ENCODE measurements at regions not wholly inside any gene's neighbourhood (a gene's known extent, or its start where the extent isn't known, plus 50 kb on each side); places are given as distances from the start of the nearest gene placed in this dataset.
"Not testable (repeated sequence)": the region's sequence is repeated elsewhere in the genome, so short reads cannot be mapped to it uniquely, and the experiment has no call there.

DNA sequence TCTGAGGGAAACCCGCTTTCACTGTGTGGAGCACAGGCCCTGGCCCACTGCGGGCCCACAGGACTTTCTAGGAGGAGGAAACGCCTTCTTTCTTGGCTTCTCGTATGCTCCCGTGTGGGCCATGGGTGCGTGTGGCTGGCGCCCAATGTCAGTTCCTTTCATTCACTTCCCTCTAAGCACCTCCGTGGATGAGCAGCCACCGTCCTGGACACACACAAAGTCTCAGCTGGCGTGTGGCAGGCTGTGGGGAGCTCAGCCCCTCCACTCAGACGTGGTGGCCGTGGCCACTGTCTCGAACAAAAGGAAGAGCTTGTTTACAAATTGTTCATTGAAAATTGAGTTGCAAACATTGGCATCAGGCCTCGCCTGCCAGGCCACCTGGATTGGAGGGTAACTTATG lies 240.0 kb upstream of the SGCG start:
- H3K23me2 ChIP-seq (ENCODE audit: low read depth, low read length) = no peaks in the 10 kb centered on the region
- no peak overlapping the region for H3K4me2 ChIP-seq (ENCODE audit: insufficient read depth in 1 of 2, low read depth in 2 of 2, low read length in 2 of 2)
- H3K79me2 ChIP-seq (ENCODE audit: control insufficient read depth in 1 of 2, insufficient read depth in 2 of 2, low read length in 2 of 2) = no peaks in the 10 kb centered on the region
- no peak overlapping the region for H2BK15ac ChIP-seq (ENCODE audit: low read length)
- H3K9ac ChIP-seq (replicated peaks in 1 of 4; ENCODE audit: extremely low read depth in 1 of 4, low read depth in 3 of 4, low read length in 3 of 4) = no peak overlapping the region
- no peak overlapping the region for H2BK120ac ChIP-seq (replicated peaks; ENCODE audit: low read depth, low read length)
- H3K27ac ChIP-seq (ENCODE audit: low read depth, low read length) = no peak overlapping the region
- H3K18ac ChIP-seq (ENCODE audit: extremely low read depth, low read length) = no peak overlapping the region
- no peak overlapping the region for H3K23ac ChIP-seq (ENCODE audit: insufficient read length)
- no peak overlapping the region for H4K5ac ChIP-seq (ENCODE audit: insufficient read length, low read depth, low read length)
- H3K4ac ChIP-seq (replicated peaks; ENCODE audit: insufficient read length, low read depth, low read length) = no peak overlapping the region
- WGBS, 2 experiments (ENCODE audit: extremely low coverage in 1 of 2, insufficient coverage in 1 of 2, insufficient read length in 1 of 2, insufficient replicate concordance in 2 of 2, low coverage in 1 of 2, low lambda C conversion rate in 2 of 2, missing lambda C conversion rate in 1 of 2) = 91% methylated on average over 14 of the region's 14 CpGs; no CpG with 5 or more reads in 1 of the 2 experiments
- no peak for TF ChIP-seq CBX5 (IDR thresholded peaks at IDR 0.05; ENCODE audit: low read depth, low read length)
- TF ChIP-seq SRF (IDR thresholded peaks at IDR 0.05; ENCODE audit: low read depth, low read length) = no peak
- TF ChIP-seq SP1 (IDR thresholded peaks at IDR 0.05; ENCODE audit: low read depth, low read length) = no peak
- no peak overlapping the region for H2BK20ac ChIP-seq (ENCODE audit: low read length)
- POLR2A ChIA-PET (ENCODE audit: partially characterized antibody) = no interaction called here
- no peak overlapping the region for H4K8ac ChIP-seq (ENCODE audit: extremely low read depth, insufficient read depth, low read length)
- H3K4me1 ChIP-seq (replicated peaks in 1 of 4; ENCODE audit: control insufficient read depth in 3 of 4, insufficient read depth in 4 of 4, low read length in 3 of 4) = no peaks in the 10 kb centered on the region; a peak in 2 of 7 replicates
- no peak overlapping the region for H2AFZ ChIP-seq (ENCODE audit: low read length)
- H3K27me3 ChIP-seq (replicated peaks in 1 of 4; ENCODE audit: control insufficient read depth in 3 of 4, extremely low read depth in 1 of 4, insufficient read depth in 3 of 4, low read length in 3 of 4) = no peaks in the 10 kb centered on the region
- no peaks in the 10 kb centered on the region for H4K20me1 ChIP-seq (replicated peaks in 1 of 2; ENCODE audit: control insufficient read depth in 1 of 2, insufficient read depth in 2 of 2, low read length in 2 of 2)
- FAIRE-seq = no peak
- H3K56ac ChIP-seq (replicated peaks; ENCODE audit: insufficient read length, low read depth, low read length) = no peak overlapping the region
- no peak overlapping the region for H2BK12ac ChIP-seq (ENCODE audit: low read depth, low read length)
- no peak for DNase-seq (ENCODE audit: low read depth in 1 of 2, low spot score in 2 of 2)
- H2BK5ac ChIP-seq (ENCODE audit: low read depth, low read length) = no peak overlapping the region
- CTCF ChIA-PET (ENCODE audit: partially characterized antibody) = interaction anchor here (0.6 kb wide), 1 partner anchor 71 kb away, joined by 3 read pairs; no protein-coding TSS in a partner anchor
- H3K79me1 ChIP-seq (ENCODE audit: low read depth, low read length) = no peaks in the 10 kb centered on the region
- no peak overlapping the region for H2AK5ac ChIP-seq (ENCODE audit: low read depth, low read length)
- H4K91ac ChIP-seq (replicated peaks; ENCODE audit: insufficient read length, low read length) = no peak overlapping the region
- H3K9me3 ChIP-seq (ENCODE audit: insufficient read depth in 2 of 2, low read depth in 1 of 2, low read length in 1 of 2) = peaks cover 11 to 12% of the 10 kb centered on the region in 2 experiments
- no peak overlapping the region for H3K14ac ChIP-seq (ENCODE audit: insufficient read length)
- no peak overlapping the region for H3K4me3 ChIP-seq (ENCODE audit: extremely low read depth in 1 of 4, insufficient read depth in 2 of 4, low read depth in 3 of 4, low read length in 4 of 4)
- H3K36me3 ChIP-seq (ENCODE audit: control insufficient read depth in 2 of 4, insufficient read depth in 4 of 4, low read length in 3 of 4) = peaks cover 0 to 3% (median 0%) of the 10 kb centered on the region in 4 experiments; a peak in 1 of 8 replicates

GRCh38 chr13:22941495-22941894 lies 239.3 kb upstream of the SGCG start:
- H2BK12ac ChIP-seq (ENCODE audit: low read depth, low read length); FAIRE-seq; H3K4me3 ChIP-seq (ENCODE audit: extremely low read depth in 1 of 4, insufficient read depth in 2 of 4, low read depth in 3 of 4, low read length in 4 of 4); H3K56ac ChIP-seq (replicated peaks; ENCODE audit: insufficient read length, low read depth, low read length); H2BK15ac ChIP-seq (ENCODE audit: low read length); H3K9ac ChIP-seq (replicated peaks in 1 of 4; ENCODE audit: extremely low read depth in 1 of 4, low read depth in 3 of 4, low read length in 3 of 4); H3K79me2 ChIP-seq (ENCODE audit: control insufficient read depth in 1 of 2, insufficient read depth in 2 of 2, low read length in 2 of 2); CTCF ChIA-PET (ENCODE audit: partially characterized antibody); H2AFZ ChIP-seq (ENCODE audit: low read length); H3K14ac ChIP-seq (ENCODE audit: insufficient read length); POLR2A ChIA-PET (ENCODE audit: partially characterized antibody); H2BK20ac ChIP-seq (ENCODE audit: low read length); H3K18ac ChIP-seq (ENCODE audit: extremely low read depth, low read length); H3K4ac ChIP-seq (replicated peaks; ENCODE audit: insufficient read length, low read depth, low read length); H3K23ac ChIP-seq (ENCODE audit: insufficient read length); H2AK5ac ChIP-seq (ENCODE audit: low read depth, low read length); H3K36me3 ChIP-seq (ENCODE audit: control insufficient read depth in 2 of 4, insufficient read depth in 4 of 4, low read length in 3 of 4); H2BK5ac ChIP-seq (ENCODE audit: low read depth, low read length); H3K27ac ChIP-seq (ENCODE audit: low read depth, low read length); H3K79me1 ChIP-seq (ENCODE audit: low read depth, low read length); H3K27me3 ChIP-seq (replicated peaks in 1 of 4; ENCODE audit: control insufficient read depth in 3 of 4, extremely low read depth in 1 of 4, insufficient read depth in 3 of 4, low read length in 3 of 4); H4K5ac ChIP-seq (ENCODE audit: insufficient read length, low read depth, low read length); H4K91ac ChIP-seq (replicated peaks; ENCODE audit: insufficient read length, low read length); H3K23me2 ChIP-seq (ENCODE audit: low read depth, low read length); H3K4me2 ChIP-seq (ENCODE audit: insufficient read depth in 1 of 2, low read depth in 2 of 2, low read length in 2 of 2); H4K20me1 ChIP-seq (replicated peaks in 1 of 2; ENCODE audit: control insufficient read depth in 1 of 2, insufficient read depth in 2 of 2, low read length in 2 of 2); DNase-seq (ENCODE audit: low read depth in 1 of 2, low spot score in 2 of 2); H3K4me1 ChIP-seq (replicated peaks in 1 of 4; ENCODE audit: control insufficient read depth in 3 of 4, insufficient read depth in 4 of 4, low read length in 3 of 4); H2BK120ac ChIP-seq (replicated peaks; ENCODE audit: low read depth, low read length); H4K8ac ChIP-seq (ENCODE audit: extremely low read depth, insufficient read depth, low read length): not testable (repeated sequence)
- WGBS, 2 experiments (ENCODE audit: extremely low coverage in 1 of 2, insufficient coverage in 1 of 2, insufficient read length in 1 of 2, insufficient replicate concordance in 2 of 2, low coverage in 1 of 2, low lambda C conversion rate in 2 of 2, missing lambda C conversion rate in 1 of 2) = 96% methylated on average over 6 of the region's 8 CpGs; no CpG with 5 or more reads in 1 of the 2 experiments
- H3K9me3 ChIP-seq (ENCODE audit: insufficient read depth in 2 of 2, low read depth in 1 of 2, low read length in 1 of 2) = peaks cover 11 to 12% of the 10 kb centered on the region in 2 experiments
